Cardiac fibroblast (primary cell): ENCODE measurements at regions not wholly inside any gene's neighbourhood (a gene's known extent, or its start where the extent isn't known, plus 50 kb on each side); places are given as distances from the start of the nearest gene placed in this dataset.

ENCODE experiments used
- DNase-seq, 2 donors: peaks; one replicate each; pipeline versions ENCODE4 v3.0.0 to v3.0.0-alpha.2; 2010; ENCODE audit warnings: low read depth in 2 of 2
- H3K4me3 ChIP-seq, 2 donors: replicated peaks in 1 of 2; 1 replicate in 1 of 2; 2 replicates in 1 of 2; pipeline ENCODE4 v1.5.1; 2011; ENCODE audit warnings: low read depth in 2 of 2, low read length in 2 of 2, mild to moderate bottlenecking in 2 of 2, moderate library complexity in 1 of 2
- CTCF ChIP-seq: IDR thresholded peaks from one replicate; pipeline ENCODE4 v1.5.1; 2011; ENCODE audit warnings: low read depth, mild to moderate bottlenecking, low read length, inconsistent platforms

DNA sequence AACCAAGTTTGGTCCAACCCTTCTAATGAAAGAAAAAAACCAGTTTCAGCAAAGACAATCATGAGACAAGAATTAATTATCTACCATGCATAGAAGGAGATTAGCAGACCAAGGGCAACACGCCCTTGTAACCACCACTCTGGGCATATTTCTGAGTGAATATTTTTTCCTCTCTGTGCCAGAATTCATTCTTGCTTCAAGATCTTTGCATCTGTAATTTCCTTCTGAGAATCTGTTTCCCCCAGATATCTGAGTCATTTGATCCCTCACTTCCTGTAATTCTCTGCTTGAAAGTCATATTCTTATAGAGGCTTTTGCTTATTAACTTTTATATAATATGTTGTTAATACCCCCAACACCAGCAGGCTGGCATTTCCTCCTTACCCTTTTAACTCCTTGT lies 243.7 kb downstream of the SLC16A7 start:
- TF ChIP-seq CTCF: no peak
- DNase-seq: peak; percentile 5 to 32
- no peak overlapping the region for H3K4me3 ChIP-seq

DNA sequence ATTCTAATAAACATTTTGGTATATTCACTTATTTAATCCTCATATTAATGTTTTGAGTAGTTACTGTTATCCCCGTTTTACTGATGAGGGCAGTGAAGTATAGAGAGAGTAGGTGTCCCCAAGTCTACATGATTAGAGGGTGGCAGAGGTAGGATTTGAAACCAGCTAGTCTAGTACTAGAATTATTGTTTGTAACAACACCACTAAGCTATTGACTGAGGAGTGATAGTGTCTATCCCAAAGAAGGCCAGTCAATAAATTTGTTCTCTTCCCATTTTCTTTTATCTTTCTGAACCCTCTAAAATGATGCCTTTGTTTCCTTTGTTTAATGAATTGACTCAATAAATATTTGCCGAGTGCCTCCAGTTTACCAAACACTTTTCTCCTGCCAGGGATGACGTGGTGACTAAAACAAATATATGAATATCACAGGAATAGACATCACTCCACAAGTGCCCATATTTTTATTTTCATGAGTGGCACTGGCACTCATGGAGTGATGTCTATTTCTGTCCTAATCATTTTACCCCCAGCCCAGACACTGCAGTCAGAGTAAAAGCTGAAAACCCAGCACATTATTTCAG lies 247.5 kb downstream of the SLC16A7 start:
- DNase-seq: no peak
- no peak overlapping the region for H3K4me3 ChIP-seq
- TF ChIP-seq CTCF: no peak

DNA sequence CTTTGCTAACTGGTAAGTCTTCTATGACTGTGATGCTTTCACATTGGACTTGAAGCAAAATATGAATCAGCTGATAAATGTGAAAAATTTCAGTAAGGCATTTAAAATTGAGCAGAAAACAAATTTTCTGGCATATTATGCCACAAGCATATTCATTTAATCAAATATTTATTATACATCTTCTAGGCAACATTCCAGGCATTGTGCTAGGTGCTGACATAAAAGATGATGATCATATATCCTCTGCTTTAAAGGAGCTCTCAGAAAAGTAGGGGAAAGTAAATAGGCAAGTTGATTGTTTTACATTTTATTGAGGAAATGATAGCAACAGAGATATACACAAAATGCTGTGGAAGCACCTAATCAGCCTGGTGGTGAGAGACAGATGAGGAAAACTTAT lies 248.9 kb downstream of the SLC16A7 start:
- DNase-seq: no peak
- TF ChIP-seq CTCF: no peak

DNA sequence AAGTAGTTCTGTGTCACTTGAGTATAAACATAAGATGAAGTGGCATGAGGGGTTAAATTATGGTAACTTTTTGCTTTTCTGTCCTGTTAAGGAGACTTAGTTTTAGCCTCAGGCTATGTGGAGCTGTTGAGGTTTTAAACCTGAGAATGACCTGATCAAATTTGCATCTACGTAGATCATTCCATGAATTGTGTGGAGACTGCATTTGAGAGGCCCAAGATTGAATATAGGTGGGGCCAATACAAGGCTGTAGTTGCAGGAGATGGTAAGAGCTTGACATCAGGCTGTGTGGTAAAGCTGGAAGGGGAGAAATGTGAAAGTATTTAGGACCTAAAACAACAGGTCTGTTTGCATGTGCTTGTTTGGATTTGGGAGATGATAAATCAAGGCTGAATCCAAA lies 249.5 kb downstream of the SLC16A7 start:
- DNase-seq: no peak
- no peak for TF ChIP-seq CTCF
- no peak overlapping the region for H3K4me3 ChIP-seq

More for the DNA sequence above, 248.9 kb downstream of the SLC16A7 start:
- no peak overlapping the region for H3K4me3 ChIP-seq

- H3K4me3 ChIP-seq: no peak overlapping the region
- no peak for DNase-seq
- TF ChIP-seq CTCF: no peak
These were observed 251.3 kb downstream of the SLC16A7 start for GRCh38 chr12:59847127-59847526.

DNA sequence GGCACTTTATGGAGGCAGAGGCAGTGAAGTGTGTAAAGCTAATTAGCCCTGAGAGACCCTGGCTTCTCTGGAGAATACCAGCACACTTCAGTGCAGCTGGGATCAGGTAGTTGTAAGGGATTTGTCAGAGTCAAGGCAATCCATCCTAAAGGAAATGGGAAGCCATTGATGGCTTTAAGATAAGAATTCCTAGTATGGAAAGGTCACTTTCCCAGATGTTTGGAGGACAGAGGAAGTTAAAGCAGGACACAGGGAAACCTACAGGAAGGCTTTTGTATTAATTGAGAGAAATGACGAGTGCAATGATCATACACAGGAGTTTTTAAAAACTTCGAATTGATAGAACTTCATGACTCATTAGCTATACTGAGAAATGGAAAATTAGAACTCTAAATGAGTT lies 254.4 kb downstream of the SLC16A7 start:
- no peak for DNase-seq
- no peak for TF ChIP-seq CTCF
- no peak overlapping the region for H3K4me3 ChIP-seq
